Adrenal gland (tissue), 9 donors: ENCODE measurements at regions not wholly inside any gene's neighbourhood (a gene's known extent, or its start where the extent isn't known, plus 50 kb on each side); places are given as distances from the start of the nearest gene placed in this dataset.
A peak's percentile ranks its signal among the peaks of the same experiment; 100 is the strongest.

Experiments
- DNase-seq, 7 donors: peaks; one replicate each; pipeline ENCODE4 v3.0.0-alpha.2; 2019 to 2020
- H3K27ac ChIP-seq, 5 donors: fragments of 200-600 bp; sonication (generic) in 4 of 5; 1 replicate in 3 of 5; 2 replicates in 2 of 5; pipeline versions ENCODE4 v1.5.1 to v1.8.0; 2016 to 2020; ENCODE audit warnings: mild to moderate bottlenecking in 1 of 5
- H3K27me3 ChIP-seq: fragments of 200-600 bp; 2 replicates; pipeline ENCODE4 v1.8.0; 2021
- H3K36me3 ChIP-seq, 2 donors: fragments of 200-600 bp; replicated peaks in 1 of 2; 1 replicate in 1 of 2; 2 replicates in 1 of 2; pipeline versions ENCODE4 v1.5.1 to v1.8.0; 2018 to 2022
- H3K4me1 ChIP-seq, 2 donors: fragments of 200-600 bp; replicated peaks in 1 of 2; 1 replicate in 1 of 2; 2 replicates in 1 of 2; pipeline versions ENCODE4 v1.5.1 to v1.8.0; 2018 to 2021
- H3K4me3 ChIP-seq, 4 donors: fragments of 200-600 bp; sonication (generic) in 3 of 4; one replicate each; pipeline ENCODE4 v1.5.1; 2016 to 2018
- H3K9me3 ChIP-seq, 3 donors: fragments of 200-600 bp; sonication (generic) in 1 of 3; replicated peaks in 1 of 3; 1 replicate in 2 of 3; 2 replicates in 1 of 3; pipeline versions ENCODE4 v1.5.1 to v1.8.0; 2016 to 2021
- POLR2A ChIP-seq, 2 donors: fragments of 450-650 bp; IDR thresholded peaks; one replicate each; pipeline ENCODE4 v1.6.1; 2017; ENCODE audit warnings: antibody characterized with exemption in 2 of 2, mild to moderate bottlenecking in 2 of 2, moderate library complexity in 1 of 2
- WGBS, 4 donors: extraction: QIAGEN DNeasy Blood & Tissue Kit in 2 of 4; methylation state at CpG; one replicate each; pipeline versions ENCODE4 v1.1.5 to v1.1.7; 2013 to 2017; 5-methylcytosine and 5-hydroxymethylcytosine counted together
- intact Hi-C, 2 donors: fragments of 100-400 bp; cut with DNase I; formaldehyde crosslinking; loops; one replicate each; pipeline versions ENCODE4 v1.14.1 to v1.15.0; 2022 to 2023
- TF ChIP-seq, protein P1 (sequence below), 6 experiments: fragments of 450-650 bp in 4 of 6; fragments of 200-600 bp in 2 of 6; sonication (generic) in 1 of 6; IDR thresholded peaks; 1 replicate in 5 of 6; 2 replicates in 1 of 6; pipeline versions ENCODE4 v1.5.1 to v1.8.0; 2016 to 2021; ENCODE audit warnings: antibody characterized with exemption in 6 of 6, mild to moderate bottlenecking in 2 of 6, moderate library complexity in 1 of 6
- donor health status: healthy with polysubstance abuse.
- donor health status: Bipolar disorder and iron deficiency.
- donor health status: DM: yes; HTN: yes; CAD: no.
- donor health status: DM: no; HTN: no; CAD: no.
- donor health status: DM: no; HTN: no; CAD: no.

DNA sequence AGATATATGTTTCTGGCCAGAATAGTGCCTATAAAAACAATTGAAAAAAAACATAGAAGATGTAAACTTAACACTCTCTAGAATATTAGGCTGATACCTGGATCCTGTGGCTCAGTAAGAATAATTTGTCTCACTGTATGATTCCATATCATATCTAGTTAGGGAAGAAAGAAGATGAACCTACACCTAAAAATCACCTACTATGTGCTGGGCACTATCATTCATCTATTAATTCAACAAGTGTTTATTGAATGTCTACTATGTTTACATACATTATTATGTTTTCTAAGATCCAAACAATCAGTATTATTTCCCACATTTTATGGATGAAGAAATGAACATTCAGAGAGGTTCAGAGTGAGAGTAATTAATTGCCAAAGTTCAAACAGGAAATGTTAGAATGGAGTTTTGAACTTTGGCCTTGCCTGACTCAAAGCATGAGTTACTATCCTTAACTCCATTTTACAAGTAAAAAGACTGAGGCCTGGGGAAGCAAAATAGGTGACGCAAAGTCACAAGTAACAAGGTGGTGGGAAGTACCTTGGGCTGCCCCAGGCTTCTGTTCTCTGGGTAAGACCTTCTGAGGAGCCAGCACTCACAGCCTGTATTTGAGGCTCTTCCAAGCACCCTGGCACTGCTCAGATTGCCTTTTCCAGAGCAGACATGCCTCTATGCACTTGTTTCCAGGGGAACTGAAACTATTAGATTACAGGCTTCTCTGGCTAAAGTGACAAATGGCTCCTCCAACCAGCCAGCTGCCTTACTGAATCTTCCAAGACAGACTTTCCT lies 111.1 kb upstream of the ACSL4 start:
- Histone ChIP-seq H3K27me3 (peaks cover 4% of the 10 kb centered on the region), H3K4me1 (no peaks in the 10 kb centered on the region), H3K27ac (peak overlapping the region in 3 of 5 donors; percentile 1 to 35 (median 24)), H3K4me3 (no peak overlapping the region), H3K9me3 (no peaks in the 10 kb centered on the region), H3K36me3 (no peaks in the 10 kb centered on the region)
- TF ChIP-seq POLR2A (IDR thresholded peaks at IDR 0.05) = no peak
- TF ChIP-seq, protein P1, sequence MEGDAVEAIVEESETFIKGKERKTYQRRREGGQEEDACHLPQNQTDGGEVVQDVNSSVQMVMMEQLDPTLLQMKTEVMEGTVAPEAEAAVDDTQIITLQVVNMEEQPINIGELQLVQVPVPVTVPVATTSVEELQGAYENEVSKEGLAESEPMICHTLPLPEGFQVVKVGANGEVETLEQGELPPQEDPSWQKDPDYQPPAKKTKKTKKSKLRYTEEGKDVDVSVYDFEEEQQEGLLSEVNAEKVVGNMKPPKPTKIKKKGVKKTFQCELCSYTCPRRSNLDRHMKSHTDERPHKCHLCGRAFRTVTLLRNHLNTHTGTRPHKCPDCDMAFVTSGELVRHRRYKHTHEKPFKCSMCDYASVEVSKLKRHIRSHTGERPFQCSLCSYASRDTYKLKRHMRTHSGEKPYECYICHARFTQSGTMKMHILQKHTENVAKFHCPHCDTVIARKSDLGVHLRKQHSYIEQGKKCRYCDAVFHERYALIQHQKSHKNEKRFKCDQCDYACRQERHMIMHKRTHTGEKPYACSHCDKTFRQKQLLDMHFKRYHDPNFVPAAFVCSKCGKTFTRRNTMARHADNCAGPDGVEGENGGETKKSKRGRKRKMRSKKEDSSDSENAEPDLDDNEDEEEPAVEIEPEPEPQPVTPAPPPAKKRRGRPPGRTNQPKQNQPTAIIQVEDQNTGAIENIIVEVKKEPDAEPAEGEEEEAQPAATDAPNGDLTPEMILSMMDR (IDR thresholded peaks at IDR 0.05) = no peak
- WGBS, 4 donors = 82 to 96% (median 87%) methylated on average over 1 of the region's 1 CpG
- intact Hi-C loops = no loop called here
- peak; percentile 35 to 81 (median 49) for DNase-seq

DNA sequence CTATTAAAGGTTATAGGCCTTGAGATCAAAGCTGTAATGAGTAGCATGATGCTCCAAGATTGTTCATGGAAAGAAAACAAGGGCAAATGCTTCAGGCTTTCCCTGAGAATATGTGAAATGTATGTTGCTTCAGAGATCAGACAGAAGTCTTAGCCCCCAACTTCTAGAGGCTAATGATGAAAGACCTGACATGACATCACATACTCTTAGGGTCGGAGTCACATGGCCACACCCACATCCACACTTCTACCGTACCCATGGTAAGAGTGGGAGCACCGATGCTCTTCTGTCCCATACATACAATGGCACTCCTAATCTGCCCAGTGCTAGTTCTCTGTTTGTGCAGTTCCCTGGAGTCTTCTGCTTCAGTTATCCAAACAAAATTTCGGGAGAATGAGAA lies 111.9 kb upstream of the ACSL4 start:
- H3K4me1 ChIP-seq = no peaks in the 10 kb centered on the region
- no peak for DNase-seq
- peak overlapping the region in 3 of 5 donors; percentile 1 to 35 (median 24) for H3K27ac ChIP-seq
- WGBS, 4 donors = 71 to 89% (median 81%) methylated on average over 3 to 4 of the region's 4 CpGs
- no peak overlapping the region for H3K4me3 ChIP-seq
- TF ChIP-seq, protein P1 (IDR thresholded peaks at IDR 0.05) = no peak
- TF ChIP-seq POLR2A (IDR thresholded peaks at IDR 0.05) = no peak
- no peaks in the 10 kb centered on the region for H3K9me3 ChIP-seq
- H3K27me3 ChIP-seq = peaks cover 4% of the 10 kb centered on the region
- H3K36me3 ChIP-seq = no peaks in the 10 kb centered on the region
- intact Hi-C loops = no loop called here

DNA sequence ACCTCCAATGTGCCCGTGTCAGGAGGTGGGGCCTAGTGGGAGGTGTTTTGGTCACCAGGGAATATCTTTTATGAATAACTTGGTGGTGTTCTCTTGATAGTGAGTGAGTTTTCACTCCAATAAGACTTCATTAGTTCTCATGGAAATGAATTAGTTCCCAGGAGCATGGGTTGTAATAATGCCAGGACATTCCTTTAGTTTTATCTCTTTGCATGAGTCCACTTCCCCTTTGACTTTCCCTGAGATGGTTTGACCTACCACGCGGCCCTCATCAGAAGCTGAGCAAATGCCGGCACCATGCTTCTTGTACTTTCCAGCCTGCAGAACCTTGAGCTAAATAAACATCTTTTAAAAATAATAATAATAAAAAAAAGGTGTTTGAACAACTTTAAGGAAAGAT lies 112.9 kb upstream of the ACSL4 start:
- DNase-seq = no peak
- intact Hi-C loops = no loop called here
- H3K27ac ChIP-seq = no peak overlapping the region
- TF ChIP-seq POLR2A (IDR thresholded peaks at IDR 0.05) = no peak
- TF ChIP-seq, protein P1 (IDR thresholded peaks at IDR 0.05) = no peak
- H3K4me3 ChIP-seq = no peak overlapping the region
- no peaks in the 10 kb centered on the region for H3K4me1 ChIP-seq
- H3K9me3 ChIP-seq = no peaks in the 10 kb centered on the region
- peaks cover 4% of the 10 kb centered on the region for H3K27me3 ChIP-seq
- WGBS, 4 donors = 77 to 86% (median 82%) methylated on average over 4 of the region's 4 CpGs
- no peaks in the 10 kb centered on the region for H3K36me3 ChIP-seq

DNA sequence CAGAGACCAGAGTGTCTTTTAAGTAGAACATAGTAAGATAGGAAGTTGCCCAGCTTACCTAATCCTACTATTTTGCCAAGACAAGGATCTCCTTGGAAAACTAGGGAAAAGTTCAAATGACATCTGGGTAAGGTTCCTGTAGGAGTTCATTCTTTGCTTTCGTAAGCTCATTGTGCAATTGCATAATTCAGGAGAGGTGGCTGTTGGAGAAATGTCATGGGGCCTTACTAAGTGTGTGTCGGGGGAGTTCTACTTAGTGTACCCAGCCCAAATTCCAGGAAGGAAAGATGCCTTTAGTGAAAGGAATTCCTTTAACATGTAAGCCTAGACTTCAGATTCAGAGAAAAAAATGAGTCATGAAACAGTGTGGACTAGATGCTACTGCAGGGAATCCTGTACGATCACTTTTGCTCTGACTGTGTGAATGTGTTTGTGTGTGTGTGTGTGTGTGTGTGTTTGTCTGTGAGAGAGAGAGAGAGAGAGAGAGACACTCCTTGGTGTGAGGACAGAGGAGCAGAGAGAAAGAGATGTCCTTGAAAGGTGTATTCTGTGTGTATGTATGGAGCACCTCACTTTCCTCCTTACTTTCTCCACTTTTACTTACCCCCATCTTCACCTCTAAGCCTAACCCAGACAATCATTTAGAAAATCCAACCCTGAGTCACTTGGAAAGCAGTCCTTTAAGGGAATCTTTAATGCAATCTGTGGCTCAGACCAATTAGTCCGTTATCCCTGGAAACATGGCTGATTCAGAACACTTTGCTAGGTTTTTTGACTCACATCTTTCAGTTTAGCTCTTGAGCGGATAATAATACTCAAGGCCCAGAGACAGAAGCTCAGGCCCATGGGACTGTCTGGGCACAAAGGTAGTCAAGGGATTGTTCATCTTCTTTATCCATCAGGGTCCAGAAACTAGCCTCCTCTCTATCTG lies 114.5 kb upstream of the ACSL4 start:
- Histone ChIP-seq H3K27ac (peak overlapping the region in 1 of 5 donors; percentile 35), H3K4me3 (no peak overlapping the region), H3K27me3 (no peaks in the 10 kb centered on the region), H3K4me1 (no peaks in the 10 kb centered on the region), H3K36me3 (no peaks in the 10 kb centered on the region), H3K9me3 (no peaks in the 10 kb centered on the region)
- 62 to 76% (median 66%) methylated on average over 5 of the region's 5 CpGs for WGBS, 4 donors
- peak in 1 of 7 donors; percentile 16 for DNase-seq
- intact Hi-C loops = no loop called here
- no peak for TF ChIP-seq POLR2A (IDR thresholded peaks at IDR 0.05)
- TF ChIP-seq, protein P1 (IDR thresholded peaks at IDR 0.05) = no peak
